GM18861 (cell line): ENCODE measurements at regions not wholly inside any gene's neighbourhood (a gene's known extent, or its start where the extent isn't known, plus 50 kb on each side); places are given as distances from the start of the nearest gene placed in this dataset.

ENCODE experiments used
- ATAC-seq: cut with Tn5 transposase; IDR thresholded peaks from one replicate; pipeline ENCODE4 v1.9.1; 2021; ENCODE audit not compliant: unreplicated experiment

- no peak for ATAC-seq
Observed at GRCh38 chr16:86766700-86767099, 188.4 kb downstream of the FOXL1 start.

GRCh38 chr16:86768228-86768791 lies 190.0 kb downstream of the FOXL1 start:
- no peak for ATAC-seq

- no peak for ATAC-seq
Observed at GRCh38 chr16:86768999-86769398, 190.7 kb downstream of the FOXL1 start.

- no peak for ATAC-seq
Observed at GRCh38 chr16:86771506-86772460, 193.4 kb downstream of the FOXL1 start.

GRCh38 chr16:86772671-86773353 lies 194.5 kb downstream of the FOXL1 start:
- ATAC-seq, result no peak

GRCh38 chr16:86773354-86773715 lies 195.0 kb downstream of the FOXL1 start:
- ATAC-seq, result no peak

- ATAC-seq, result no peak
Observed at GRCh38 chr16:86774931-86775330, 196.6 kb downstream of the FOXL1 start.

GRCh38 chr16:86775511-86775921 lies 197.2 kb downstream of the FOXL1 start:
- no peak for ATAC-seq

GRCh38 chr16:86777381-86777946 lies 199.1 kb downstream of the FOXL1 start:
- no peak for ATAC-seq

GRCh38 chr16:86778108-86778745 lies 199.9 kb downstream of the FOXL1 start:
- no peak for ATAC-seq

- no peak for ATAC-seq
Observed at GRCh38 chr16:86778978-86779377, 200.6 kb downstream of the FOXL1 start.

- ATAC-seq, result no peak
Observed at GRCh38 chr16:86781046-86781445, 202.7 kb downstream of the FOXL1 start.

GRCh38 chr16:86783636-86784626 lies 205.6 kb downstream of the FOXL1 start:
- no peak for ATAC-seq

- ATAC-seq, result no peak
Observed at GRCh38 chr16:86786338-86786737, 208.0 kb downstream of the FOXL1 start.

- ATAC-seq, result no peak
Observed at GRCh38 chr16:86786994-86787393, 208.6 kb downstream of the FOXL1 start.

GRCh38 chr16:86787538-86787937 lies 209.2 kb downstream of the FOXL1 start:
- no peak for ATAC-seq

- ATAC-seq, result no peak
Observed at GRCh38 chr16:86789621-86790051, 211.3 kb downstream of the FOXL1 start.

- no peak for ATAC-seq
Observed at GRCh38 chr16:86791287-86792035, 213.1 kb downstream of the FOXL1 start.

- ATAC-seq, result no peak
Observed at GRCh38 chr16:86794216-86794864, 216.0 kb downstream of the FOXL1 start.
